HL-60/S4 treated with retinoic acid at 250 ng/mL for 4 days and 3 days (cell line): ENCODE measurements at regions not wholly inside any gene's neighbourhood (a gene's known extent, or its start where the extent isn't known, plus 50 kb on each side); places are given as distances from the start of the nearest gene placed in this dataset.

ENCODE experiments used
- in situ Hi-C: fragments of 300-500 bp; cut with MboI; formaldehyde crosslinking; loops from 2 replicates; pipeline ENCODE4 v1.7.0; 2022; ENCODE audit warnings: low sequenced_read_pairs

DNA sequence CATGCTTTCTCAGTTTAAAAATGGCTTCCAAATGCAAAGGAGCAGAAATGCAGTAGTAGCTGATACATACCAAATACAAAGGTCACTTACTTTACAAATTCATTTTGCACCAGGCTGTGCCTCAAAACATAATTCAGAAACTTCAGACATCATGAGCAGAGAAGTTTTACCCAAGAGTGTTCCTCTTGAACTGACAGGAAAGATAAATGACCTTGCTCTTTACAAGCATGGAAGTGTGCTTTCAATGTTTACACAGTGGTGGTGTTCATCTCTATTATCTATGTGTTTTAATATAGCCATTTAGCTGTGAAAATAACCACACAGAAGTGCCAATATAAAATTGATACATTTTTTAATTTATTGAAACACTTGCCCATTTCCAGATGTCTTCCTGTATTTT lies 383.4 kb downstream of the ANKRD50 start:
- in situ Hi-C loops, result no loop called here

DNA sequence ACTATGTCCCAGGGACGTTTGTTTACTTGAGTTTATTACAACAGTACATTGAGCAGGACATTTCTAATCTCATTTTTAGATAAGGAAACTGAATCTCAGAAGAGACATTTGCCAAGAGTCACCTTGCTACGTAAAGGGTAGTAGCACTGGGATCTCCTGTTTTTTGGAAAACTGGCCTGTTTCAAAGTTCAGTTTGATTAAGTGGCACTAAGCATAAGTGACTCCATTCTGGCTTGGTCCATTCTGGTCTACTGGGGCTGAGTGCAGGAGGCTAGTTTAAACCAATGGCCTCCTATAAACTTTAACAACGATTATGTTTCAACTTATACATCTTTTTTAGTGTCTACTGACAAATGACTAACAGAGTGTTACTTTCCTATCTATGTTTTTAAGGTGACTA lies 382.5 kb downstream of the ANKRD50 start:
- in situ Hi-C loops, result no loop called here

DNA sequence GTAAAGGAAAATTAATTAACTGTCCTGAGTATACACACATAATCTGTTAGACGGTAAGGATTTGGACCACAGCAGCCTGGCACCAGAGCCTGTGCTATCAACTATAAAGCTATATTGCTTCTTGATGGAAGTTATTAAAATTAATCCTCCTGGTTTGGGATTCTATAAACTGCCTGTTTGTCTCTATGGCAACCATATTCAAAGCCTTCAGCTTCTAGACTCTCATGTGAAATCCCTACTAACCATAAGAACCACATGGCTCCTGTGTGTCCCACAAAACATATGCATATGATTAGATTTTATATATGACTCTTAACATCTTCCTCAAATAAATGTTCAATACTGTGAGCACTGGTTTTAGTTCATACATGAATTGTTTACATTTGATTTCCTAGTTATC lies 380.8 kb downstream of the ANKRD50 start:
- in situ Hi-C loops, result no loop called here

DNA sequence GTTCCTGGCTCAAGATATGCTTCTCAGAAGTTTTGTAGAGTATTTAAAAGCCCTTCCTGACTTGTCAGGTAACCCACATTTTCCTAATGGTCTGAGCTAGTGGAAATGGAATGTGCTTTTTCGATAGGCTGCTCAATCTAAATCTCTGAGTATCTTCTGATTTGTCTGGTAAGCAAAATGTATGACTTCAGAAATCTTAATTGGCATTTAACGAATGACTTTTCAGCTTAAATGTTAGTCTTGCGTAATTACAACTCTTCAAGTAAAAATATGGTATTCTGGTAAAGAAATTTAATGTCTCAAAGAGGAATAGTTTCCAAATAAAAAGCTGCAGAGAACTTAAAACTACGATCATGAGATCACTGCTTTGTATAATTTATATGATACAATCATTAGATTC lies 379.1 kb downstream of the ANKRD50 start:
- in situ Hi-C loops, result no loop called here

DNA sequence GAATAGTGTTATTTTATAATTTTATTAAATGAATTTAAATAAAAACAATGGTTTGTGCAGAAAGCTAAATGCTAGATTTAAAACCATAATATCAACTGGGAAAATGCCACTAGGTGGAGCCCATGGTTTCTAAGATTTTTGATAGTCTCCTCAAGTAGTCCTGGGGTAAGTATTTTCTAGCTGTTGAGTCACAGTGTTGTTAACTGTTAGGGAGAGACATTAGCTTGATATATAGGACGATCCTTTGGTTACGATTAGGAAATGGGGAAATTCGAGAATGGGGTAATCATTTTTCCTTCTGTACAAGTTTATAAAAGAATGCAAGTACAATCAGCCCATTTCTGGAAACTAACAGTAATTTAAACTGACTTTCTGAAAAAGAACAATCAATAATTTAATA lies 378.4 kb downstream of the ANKRD50 start:
- in situ Hi-C loops, result no loop called here

DNA sequence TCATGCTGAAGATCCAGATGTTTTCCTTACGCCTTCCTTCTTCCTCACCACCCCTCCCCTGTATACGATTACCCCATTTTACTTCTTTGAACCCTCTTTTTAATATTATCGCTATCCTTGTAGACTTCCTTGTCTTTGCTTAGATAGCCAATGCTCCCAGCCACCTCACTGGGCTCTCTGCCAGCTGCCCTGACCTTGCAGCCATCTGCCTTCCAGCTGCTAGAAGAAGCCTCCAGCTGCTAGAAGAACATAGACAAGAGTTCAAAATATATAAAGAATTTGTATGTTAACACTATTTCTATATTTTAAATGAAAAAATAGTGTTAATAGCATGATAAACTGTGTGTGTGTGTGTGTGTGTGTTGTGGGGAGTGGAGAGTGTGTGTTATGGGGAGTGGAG lies 374.7 kb downstream of the ANKRD50 start:
- in situ Hi-C loops, result no loop called here

DNA sequence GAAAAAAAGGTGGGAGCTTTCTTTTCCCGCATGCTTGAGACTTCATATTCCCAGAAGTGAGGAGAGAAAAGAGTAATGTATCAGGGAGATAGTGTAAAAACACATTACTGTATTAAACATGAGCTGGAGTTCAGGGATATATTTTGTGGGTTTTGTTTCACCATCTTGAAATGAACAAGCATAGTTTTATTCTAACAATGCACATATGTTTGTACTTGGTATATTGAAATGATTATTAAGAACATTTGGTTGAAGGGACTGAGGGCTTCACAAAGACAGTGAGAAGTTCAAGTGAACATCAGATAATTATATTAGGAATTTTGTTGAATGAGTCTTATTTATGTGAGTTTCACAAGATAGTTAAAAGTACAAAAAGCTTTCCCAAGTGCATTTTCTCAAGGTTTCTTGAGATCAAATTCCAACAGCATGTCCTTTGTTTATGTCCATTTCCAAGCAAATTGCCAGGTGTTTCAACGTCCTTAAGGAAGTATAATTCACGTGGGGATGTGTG lies 368.8 kb downstream of the ANKRD50 start:
- in situ Hi-C loops, result no loop called here

DNA sequence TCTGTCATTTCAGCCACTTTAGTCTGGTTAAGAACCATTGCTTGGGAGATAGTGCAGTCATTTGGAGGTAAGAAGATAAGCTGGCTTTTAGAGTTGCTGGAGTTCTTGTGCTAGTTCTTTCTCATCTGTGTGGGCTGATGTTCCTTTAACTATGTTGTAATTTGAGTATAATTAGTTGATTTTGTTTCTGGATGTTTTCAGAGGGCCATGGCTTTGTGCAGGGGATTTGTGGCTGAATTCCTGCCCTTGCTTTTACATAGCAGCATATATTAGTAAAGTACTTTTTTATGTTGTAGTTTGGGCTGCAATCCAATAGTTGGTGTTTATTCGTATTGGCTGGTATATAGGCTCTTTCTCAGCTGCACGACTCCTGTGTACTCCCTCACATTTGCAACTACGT lies 339.6 kb downstream of the ANKRD50 start:
- in situ Hi-C loops, result no loop called here

DNA sequence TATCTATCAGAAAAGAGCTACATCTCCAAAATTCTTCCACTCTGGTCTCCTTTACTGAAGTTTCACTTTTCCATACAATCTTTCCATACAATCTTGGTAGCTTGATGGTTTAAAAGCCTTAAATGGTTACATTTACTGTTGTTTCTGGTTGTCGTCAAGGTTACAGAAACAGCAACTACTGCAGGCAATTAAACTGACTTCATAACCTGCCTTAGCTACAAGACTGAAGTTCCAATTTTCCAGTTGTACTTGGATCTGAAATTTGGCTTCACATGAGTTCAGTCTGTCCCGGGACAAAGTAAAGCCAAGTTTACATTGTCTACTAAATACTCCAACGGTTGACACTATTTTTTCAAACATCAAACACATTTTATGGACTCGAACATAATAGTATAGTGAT lies 326.4 kb downstream of the ANKRD50 start:
- in situ Hi-C loops, result no loop called here

DNA sequence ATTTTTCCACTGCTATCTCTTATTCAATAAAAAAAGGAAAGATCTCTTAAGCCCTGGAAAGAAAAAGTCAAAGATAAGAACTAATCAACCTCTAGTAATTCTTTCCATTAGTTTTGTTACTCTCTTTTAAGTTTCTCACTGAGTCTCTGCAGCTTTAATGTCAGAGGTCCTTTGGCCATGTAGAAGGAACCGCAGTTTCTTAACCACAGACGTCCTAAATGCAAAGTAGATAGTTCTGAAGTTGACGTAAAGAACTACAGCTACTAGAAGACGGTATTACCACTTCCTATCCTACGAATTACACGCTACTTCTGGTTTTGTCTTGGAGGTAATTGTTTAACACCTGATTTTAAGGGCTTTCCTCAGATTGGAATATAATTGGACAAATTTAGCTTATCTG lies 325.9 kb downstream of the ANKRD50 start:
- in situ Hi-C loops, result no loop called here

DNA sequence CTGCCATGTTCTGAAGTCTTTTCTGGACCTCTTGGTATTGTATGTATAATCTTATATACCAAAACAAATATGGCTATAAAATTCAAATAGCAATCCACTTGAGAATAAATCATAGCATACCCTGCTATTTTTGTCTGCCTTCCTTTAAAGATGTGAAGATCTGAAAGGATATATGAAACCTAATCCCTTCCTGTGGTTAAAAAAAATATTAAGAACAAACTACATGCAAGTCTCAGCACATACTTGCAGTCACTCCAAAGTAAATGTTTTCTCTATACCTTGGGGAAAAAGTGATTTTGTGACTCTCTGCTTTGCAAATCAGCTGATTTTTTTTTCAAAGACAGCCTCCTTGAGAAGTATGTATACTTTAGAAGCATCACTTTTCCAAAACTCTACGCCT lies 322.9 kb downstream of the ANKRD50 start:
- in situ Hi-C loops, result no loop called here

DNA sequence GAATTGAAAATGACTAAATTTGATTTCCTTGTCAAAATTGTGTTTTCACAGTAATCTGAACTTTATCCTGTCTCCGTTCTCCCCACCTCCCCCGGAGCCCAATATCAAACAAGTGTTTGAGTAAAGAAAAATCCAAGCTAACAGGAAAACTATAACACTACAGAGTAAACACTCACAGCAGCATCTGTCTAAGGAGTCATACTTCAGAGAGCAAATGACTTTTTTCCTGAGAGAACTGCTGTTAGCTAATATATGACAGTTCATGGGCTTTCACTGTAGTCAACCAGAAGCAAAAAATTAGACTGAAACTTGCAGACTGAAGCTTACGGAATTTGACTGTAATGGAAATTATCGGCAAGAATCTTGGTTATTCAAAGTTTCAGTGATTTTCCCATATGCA lies 321.7 kb downstream of the ANKRD50 start:
- in situ Hi-C loops, result no loop called here

DNA sequence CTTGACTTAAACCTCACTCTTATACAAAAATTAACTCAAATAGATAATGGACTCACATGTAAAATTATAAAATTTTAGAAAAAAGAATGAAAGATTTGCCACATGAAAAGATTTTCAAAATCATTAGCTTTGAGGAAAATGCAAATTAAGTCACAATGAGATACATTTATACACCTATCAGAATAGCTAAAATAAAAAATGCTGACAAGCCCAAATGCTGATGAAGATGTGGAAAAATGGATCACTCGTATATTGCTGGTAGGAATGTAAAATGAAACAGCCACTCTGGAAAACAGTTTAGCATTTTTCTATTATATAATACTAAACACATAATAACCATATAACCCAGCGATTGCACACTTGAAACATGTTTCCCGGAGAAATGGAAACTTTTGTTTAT lies 316.2 kb downstream of the ANKRD50 start:
- in situ Hi-C loops, result no loop called here

DNA sequence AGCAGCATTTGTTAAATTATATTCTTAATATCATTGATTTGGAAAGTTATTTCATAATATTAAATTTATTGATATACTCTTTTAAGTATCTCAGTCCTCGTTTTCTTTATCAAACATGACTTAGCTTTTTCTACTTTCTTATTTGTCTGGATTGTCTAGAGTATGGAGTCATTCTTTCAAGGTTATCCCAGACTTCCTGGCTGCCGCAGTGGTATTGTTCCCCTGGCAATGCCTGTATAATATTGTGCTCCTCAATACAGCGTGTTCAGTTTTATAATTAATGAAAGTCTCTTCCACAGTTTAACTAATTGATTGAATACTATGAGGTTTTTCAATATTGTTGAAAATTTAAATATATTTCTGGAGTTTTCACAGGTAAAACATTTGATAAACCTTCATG lies 310.9 kb downstream of the ANKRD50 start:
- in situ Hi-C loops, result no loop called here

DNA sequence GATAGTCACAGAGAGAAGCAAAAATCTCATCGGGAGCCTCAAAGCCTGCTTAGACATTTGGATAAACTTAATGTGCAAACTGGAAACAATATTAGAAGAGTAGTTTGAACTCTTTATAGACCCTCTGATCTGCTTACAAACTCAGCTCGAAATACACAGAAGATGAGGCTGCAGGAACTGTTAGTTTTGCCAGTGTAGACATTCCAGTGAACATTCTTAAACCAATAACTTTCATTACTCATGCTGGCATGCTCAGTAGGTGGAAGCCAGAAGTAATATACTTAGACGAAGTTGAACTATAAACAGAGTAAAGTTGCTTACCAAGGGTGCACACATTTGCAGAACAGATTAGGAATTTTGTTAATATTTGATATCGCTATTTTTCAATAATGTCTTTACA lies 303.5 kb downstream of the ANKRD50 start:
- in situ Hi-C loops, result no loop called here

DNA sequence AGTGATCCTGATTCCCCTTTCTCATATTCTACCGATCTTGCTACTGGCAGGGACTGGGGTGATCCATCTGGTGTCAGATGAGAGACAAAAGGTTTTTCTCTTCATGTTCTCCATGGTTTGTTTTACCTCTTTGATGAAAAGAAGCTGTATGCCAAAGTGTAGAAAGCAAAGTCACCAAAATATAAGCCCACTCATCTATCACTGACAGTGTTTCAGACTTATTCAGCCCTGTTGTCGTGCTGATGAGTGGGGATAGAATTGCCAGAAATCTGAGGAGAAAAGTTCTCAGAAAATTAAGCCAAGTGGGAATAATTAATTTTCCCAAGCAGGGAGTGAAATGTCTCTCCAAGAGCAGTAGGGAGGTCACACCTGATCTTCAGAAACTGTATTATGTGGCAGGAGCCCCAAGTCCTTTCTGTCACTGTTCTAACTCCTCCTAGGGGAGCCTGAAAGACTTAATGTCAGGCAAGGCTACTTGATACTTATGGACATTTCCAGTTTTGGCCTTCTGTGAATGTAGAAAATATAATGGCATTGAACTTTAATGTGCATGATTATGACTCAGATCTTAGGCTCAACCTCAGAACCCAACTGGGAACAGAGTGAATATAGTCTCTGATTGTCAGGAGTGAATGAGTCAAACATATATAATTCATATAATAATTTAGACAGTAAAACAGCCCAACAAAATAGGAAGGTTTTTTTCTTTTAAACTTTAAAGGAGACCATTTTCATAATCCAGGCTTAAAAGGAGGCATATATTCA lies 298.1 kb downstream of the ANKRD50 start:
- in situ Hi-C loops, result no loop called here

DNA sequence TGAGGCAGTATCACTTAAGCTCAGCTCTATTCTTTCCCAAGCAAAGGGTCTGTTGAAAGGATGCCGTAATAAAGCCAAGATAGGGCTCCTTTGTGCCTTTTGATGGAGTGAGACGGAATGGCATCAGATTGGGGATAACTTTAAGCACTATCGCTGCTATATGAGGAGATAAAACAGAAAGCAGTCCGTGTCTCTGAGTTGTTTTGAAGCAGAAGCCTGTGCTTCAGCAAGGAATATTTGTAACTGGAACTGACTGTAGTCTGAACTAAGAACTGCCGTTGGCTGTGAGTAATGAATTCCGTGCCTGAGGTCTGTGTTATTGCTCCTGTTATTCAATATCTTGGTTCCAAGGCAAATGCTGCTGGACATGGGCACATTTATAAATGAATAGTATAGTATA lies 297.4 kb downstream of the ANKRD50 start:
- in situ Hi-C loops, result no loop called here

DNA sequence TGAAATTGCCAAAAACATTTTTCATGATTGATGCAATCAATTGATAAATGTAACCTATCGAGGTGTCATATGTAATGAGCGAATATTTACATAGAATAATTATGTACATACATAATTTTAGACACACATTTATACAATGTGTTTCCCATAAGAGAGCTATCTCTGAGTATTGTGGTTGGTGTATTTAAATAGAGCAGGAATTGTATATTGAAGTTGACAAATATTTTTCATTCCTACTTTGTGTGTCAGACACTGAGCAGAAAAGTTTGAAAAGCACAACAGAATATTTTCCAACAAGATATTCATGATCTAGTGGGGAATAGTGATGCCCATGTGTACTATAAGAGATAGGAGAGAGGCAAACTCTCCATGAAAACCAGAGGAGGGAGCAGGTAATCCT lies 295.2 kb downstream of the ANKRD50 start:
- in situ Hi-C loops, result no loop called here

DNA sequence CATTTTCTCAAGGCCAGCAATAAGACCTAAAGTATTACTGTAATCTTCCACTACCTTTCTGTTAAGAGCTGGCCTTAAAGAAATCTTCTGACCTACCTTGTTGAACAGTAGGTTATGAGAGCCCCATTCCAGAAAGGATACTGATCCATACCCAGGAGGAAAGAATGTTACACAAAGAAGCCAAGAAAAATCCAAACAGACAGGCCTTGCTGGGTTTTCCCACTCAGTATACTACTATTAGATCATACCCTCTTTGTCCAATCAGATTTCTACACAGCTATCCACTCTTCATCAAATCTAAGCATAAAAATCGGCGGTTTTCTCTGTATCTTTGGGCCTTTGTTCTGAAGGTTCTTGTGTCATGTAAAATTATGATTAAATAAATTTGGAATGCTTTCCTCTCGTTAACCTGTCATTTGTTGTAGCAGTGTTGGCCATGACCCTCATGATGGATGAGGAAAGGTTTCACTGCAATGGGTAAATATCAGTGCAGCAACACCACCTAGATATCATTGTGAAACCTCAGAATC lies 292.3 kb downstream of the ANKRD50 start:
- in situ Hi-C loops, result no loop called here

DNA sequence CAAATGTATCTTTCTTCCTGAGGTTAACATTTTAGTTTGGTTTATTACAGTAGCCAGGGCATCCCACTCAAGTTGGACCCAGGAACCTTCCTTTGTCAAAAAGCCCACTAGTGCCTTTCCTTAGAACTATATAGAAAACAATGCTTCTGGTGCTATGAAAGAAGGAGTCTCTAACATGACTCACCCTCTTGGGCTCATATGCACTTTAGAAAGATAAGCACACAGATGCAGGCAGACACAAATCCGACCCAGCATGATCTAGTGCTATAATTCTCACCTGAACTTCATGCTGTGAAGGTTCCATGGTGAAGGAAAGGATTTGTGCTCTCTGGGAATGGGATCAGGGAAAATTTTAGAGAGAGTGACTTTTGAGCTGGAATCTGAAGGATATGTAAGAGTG lies 289.4 kb downstream of the ANKRD50 start:
- in situ Hi-C loops, result no loop called here

DNA sequence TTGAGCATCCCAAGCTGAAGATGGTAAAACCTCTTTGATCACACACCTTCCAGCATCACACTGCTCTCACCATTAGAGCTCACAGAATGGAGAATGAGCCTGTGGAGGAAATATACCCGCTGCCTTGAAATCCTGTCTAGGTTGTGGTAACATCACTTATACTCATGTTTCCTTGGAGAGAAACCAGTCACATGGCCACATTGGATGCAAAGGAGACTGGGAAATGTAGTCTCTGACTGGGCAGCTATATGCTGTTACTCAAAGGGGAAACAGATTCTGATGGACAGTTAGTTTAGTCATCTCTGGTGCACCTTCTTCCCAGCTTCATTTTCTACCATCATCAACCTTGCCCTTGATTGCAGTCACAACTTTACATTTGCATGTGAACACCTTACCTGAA lies 286.3 kb downstream of the ANKRD50 start:
- in situ Hi-C loops, result no loop called here

DNA sequence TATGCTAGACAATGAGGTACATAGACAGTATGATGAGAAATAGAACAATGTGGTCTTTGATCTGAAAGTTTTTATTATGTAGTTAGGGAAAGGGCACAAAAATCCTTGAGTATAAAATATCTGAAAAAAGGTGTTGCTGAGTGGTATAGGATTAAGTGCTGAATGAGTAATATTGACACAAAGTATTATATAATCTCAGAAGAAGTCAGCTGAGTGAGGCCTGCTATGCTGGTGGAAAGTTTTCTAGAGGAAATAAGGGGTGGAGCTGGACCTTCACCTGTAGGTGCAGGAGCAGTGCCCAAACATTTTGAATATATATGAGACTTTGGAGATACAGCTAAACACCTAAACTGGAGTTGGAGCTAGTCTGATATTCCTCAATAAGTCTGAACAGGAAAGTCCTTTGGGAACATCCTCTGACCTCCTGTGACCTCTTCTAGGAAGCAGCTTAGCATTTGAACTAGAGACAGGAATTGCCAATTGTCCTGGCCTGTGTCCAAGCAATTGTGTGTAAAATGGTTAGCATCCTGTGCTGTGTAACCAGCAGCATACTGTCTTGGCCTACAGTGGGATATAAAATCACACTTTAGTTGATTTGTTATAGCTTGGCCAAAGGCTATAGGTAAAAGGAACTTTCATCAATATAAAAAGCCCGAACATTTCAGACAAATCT lies 285.3 kb downstream of the ANKRD50 start:
- in situ Hi-C loops, result no loop called here
